ENCODE measurements at regions not wholly inside any gene's neighbourhood (a gene's known extent, or its start where the extent isn't known, plus 50 kb on each side); places are given as distances from the start of the nearest gene placed in this dataset.
"Not testable (repeated sequence)": the region's sequence is repeated elsewhere in the genome, so short reads cannot be mapped to it uniquely, and the experiment has no call there.

DNA sequence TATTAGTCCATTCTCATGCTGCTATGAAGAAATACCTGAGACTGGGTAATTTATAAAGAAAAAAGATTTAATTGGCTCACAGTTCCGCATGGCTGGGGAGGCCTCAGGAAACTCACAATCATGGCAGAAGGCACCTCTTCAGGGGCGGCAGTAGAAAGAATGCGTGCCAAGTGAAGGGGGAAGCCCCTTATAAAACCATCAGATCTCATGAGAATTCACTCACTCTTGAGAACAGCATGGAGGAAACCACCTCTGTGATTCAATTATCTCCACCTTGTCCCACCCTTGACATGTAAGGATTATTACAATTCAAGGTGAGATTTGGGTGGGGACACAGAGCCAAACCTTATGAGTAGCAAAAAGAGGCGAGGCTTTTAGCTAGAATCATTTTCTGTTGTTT, 60.7 kb upstream of the P2RY1 start:
- not testable (repeated sequence) for DNase-seq (ENCODE audit: low spot score)

DNA sequence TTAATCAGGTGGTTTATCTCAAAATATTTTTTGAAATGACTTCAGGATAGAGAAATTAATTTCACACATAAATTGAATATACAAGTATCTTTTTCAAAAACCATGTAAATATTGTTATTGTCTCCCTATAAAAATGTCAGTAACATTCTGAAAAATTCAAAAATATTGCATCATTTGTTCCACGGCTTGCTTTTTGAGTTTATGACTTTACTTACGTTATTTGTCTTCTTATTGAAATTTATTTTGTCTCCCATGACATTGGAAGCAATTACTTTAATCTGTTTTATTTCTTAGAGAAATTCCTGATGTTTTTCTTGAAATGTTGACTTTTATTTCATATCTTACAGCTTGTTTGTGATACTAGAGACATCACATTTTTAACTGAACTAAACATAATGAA, 56.9 kb upstream of the P2RY1 start:
- DNase-seq (ENCODE audit: low spot score) = no peak

DNA sequence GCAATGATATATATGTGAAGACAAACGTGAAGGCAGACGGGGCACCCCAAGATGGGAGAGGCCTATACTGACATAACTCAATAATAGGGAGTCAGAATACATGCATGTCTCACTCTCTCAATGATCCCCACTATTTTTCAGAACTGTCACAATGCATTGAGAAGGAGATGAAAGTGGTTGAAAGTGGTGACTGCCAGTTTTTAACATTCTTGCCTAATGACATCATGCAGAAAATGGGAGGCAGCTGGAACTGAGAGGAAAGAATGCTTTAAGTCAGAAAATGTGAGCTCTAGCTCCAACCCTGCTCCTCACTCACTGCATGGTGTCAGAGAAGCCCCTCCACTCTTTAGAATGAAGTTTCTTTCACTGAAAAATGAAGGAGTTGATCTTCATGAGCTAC, 55.3 kb upstream of the P2RY1 start:
- no peak for DNase-seq (ENCODE audit: low spot score)

DNA sequence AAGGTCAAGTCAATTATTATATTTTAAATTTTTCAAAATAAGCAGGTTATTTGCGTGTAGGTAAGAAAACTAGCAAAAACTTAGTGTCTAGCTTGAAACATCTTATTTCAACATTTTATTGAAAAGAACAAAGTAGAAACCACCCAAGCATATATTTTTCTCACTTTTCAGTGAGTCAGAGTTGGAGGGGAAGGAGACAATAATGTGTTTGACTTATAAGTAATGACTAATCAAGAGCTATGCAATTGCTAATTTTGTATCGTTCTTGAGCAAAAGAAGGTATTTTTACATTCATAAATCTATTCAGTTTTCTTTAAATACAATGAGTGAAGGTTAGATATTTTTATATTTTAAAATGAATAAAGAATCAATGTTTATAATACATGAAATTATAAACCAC, 54.4 kb upstream of the P2RY1 start:
- no peak for DNase-seq (ENCODE audit: low spot score)

DNA sequence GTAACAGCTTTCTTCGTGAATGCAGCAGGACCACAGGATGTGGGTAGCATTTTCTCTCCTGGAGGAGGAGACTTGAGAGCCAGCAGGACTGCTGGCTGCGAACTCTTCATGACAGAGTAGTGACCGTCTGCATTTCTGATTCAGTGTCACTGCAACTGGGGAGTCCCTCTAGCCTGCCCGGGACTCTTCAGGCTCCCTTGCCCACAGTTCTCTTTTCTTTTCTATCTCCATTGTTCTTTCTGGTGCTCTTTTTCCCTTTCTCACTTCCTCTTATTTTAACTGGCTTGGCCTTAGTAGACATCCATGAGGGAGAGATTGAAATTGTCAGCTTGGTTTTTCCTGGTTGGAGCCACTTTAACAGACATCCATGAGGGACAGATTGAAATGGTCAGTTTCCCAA, 49.9 kb upstream of the P2RY1 start:
- no peak for DNase-seq (ENCODE audit: low spot score)

Measured in ureter (tissue), 1 donor.